Colonic mucosa (tissue), 4 donors: ENCODE measurements at regions not wholly inside any gene's neighbourhood (a gene's known extent, or its start where the extent isn't known, plus 50 kb on each side); places are given as distances from the start of the nearest gene placed in this dataset.

ENCODE experiments used
- DNase-seq: peaks from one replicate; pipeline ENCODE4 v3.0.0-alpha.2; 2020
- H3K27ac ChIP-seq: fragments of 200-600 bp; one replicate; pipeline ENCODE4 v1.8.0; 2021
- H3K27me3 ChIP-seq: fragments of 200-600 bp; one replicate; pipeline ENCODE4 v1.8.0; 2021
- H3K36me3 ChIP-seq: fragments of 200-600 bp; one replicate; pipeline ENCODE4 v1.8.0; 2021
- H3K4me1 ChIP-seq: fragments of 200-600 bp; one replicate; pipeline ENCODE4 v1.8.0; 2021; ENCODE audit warnings: mild to moderate bottlenecking
- H3K4me3 ChIP-seq: fragments of 200-600 bp; one replicate; pipeline ENCODE4 v1.8.0; 2021
- H3K9ac ChIP-seq, 2 donors: one replicate each; pipeline ENCODE4 v1.7.0; 2013; ENCODE audit warnings: control low read depth in 2 of 2, low read depth in 2 of 2, low read length in 2 of 2
- H3K9me3 ChIP-seq: fragments of 200-600 bp; one replicate; pipeline ENCODE4 v1.8.0; 2021
- intact Hi-C: fragments of 100-400 bp; cut with DNase I; formaldehyde crosslinking; loops from one replicate; pipeline ENCODE4 v1.14.1; 2022
- TF ChIP-seq, protein P1 (sequence below): fragments of 200-600 bp; IDR thresholded peaks from one replicate; pipeline ENCODE4 v1.8.0; 2022; ENCODE audit warnings: antibody characterized with exemption, mild to moderate bottlenecking
- donor health status: healthy.
- donor health status: DM: no; HTN: no; CAD: no.
- donor health status: DM: no; HTN: no; CAD: no.

DNA sequence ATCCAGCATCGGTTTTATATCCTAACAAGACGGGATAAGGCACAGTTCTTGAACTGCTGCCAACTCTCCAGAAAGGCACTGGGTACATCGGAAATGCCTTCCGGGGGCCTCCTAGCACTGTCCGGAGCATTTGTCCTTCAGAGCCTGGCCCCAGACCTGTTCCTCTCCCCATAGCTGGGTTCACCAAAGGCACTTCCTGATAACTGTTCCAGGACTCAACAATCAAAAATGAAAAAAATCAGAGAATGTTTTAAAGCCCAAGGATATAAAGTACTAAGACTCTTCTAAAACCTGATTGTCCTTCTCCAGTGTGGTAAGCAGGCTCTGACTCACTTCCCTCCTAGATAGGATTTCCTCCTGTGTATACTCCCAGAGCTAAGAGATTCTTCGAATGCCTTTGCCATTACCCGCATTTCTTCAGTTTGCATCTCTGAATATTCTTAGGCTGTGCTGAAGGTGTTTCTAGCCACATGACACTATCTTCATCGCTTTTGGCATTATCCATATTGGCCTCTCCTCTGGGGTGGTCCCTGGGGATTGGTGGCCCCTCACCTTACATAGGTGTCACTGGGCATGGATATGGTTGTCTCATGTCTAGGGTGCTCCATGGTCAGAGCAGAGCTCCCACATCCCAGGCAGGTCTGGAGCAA is 112.9 kb downstream of the ZBTB18 start:
- Histone ChIP-seq H3K9ac (no peak overlapping the region), H3K36me3 (no peaks in the 10 kb centered on the region), H3K4me3 (no peak overlapping the region), H3K4me1 (no peaks in the 10 kb centered on the region), H3K27ac (no peak overlapping the region), H3K27me3 (no peaks in the 10 kb centered on the region), H3K9me3 (no peaks in the 10 kb centered on the region)
- intact Hi-C loops, result no loop called here
- TF ChIP-seq, protein P1, sequence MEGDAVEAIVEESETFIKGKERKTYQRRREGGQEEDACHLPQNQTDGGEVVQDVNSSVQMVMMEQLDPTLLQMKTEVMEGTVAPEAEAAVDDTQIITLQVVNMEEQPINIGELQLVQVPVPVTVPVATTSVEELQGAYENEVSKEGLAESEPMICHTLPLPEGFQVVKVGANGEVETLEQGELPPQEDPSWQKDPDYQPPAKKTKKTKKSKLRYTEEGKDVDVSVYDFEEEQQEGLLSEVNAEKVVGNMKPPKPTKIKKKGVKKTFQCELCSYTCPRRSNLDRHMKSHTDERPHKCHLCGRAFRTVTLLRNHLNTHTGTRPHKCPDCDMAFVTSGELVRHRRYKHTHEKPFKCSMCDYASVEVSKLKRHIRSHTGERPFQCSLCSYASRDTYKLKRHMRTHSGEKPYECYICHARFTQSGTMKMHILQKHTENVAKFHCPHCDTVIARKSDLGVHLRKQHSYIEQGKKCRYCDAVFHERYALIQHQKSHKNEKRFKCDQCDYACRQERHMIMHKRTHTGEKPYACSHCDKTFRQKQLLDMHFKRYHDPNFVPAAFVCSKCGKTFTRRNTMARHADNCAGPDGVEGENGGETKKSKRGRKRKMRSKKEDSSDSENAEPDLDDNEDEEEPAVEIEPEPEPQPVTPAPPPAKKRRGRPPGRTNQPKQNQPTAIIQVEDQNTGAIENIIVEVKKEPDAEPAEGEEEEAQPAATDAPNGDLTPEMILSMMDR, result no peak
- DNase-seq, result no peak

DNA sequence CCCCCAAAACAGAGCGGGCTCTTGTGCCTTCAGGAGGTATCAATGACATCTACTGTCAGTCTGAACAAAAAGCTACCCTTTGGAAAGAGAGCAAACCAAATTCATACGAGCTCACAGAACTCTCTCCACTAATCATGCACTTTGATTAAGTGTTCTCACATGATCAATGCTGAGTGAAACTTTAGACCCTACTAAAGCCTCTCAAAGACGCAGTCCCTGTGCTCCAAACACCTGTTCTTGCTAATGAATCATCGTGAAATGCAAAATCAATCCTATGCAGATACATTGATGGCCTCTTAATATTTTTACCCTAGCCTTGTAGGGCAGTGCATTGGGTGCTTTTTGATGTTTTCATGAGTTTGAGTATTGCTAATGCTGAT is 113.4 kb downstream of the ZBTB18 start:
- Histone ChIP-seq H3K9me3 (no peaks in the 10 kb centered on the region), H3K27me3 (no peaks in the 10 kb centered on the region), H3K4me1 (no peaks in the 10 kb centered on the region), H3K9ac (no peak overlapping the region), H3K4me3 (no peak overlapping the region), H3K36me3 (no peaks in the 10 kb centered on the region), H3K27ac (no peak overlapping the region)
- no peak for DNase-seq
- TF ChIP-seq, protein P1, result no peak
- intact Hi-C loops, result no loop called here

DNA sequence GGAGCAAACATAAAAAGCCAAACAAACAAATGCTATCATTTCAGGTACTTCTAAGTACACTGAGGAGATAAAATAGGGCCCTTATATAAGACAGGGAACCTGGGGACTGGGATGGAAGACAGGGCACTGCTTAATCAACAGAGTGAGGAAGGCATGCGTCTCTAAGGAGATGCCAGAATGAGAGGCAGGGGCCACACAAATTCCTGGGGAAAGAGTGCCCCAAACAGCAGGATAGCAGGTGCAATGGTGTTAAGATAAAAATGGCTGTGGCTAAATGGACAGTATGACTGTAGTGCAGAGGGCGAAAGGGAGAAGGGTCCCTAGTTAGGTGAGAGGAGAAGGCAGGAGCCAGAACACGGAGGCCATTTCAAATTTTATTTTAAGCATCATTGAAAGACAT is 113.9 kb downstream of the ZBTB18 start:
- H3K27me3 ChIP-seq, result no peaks in the 10 kb centered on the region
- TF ChIP-seq, protein P1, result no peak
- no peak overlapping the region for H3K9ac ChIP-seq
- intact Hi-C loops, result no loop called here
- no peak overlapping the region for H3K4me3 ChIP-seq
- DNase-seq, result no peak
- no peaks in the 10 kb centered on the region for H3K9me3 ChIP-seq
- H3K4me1 ChIP-seq, result no peaks in the 10 kb centered on the region
- no peak overlapping the region for H3K27ac ChIP-seq
- H3K36me3 ChIP-seq, result no peaks in the 10 kb centered on the region

DNA sequence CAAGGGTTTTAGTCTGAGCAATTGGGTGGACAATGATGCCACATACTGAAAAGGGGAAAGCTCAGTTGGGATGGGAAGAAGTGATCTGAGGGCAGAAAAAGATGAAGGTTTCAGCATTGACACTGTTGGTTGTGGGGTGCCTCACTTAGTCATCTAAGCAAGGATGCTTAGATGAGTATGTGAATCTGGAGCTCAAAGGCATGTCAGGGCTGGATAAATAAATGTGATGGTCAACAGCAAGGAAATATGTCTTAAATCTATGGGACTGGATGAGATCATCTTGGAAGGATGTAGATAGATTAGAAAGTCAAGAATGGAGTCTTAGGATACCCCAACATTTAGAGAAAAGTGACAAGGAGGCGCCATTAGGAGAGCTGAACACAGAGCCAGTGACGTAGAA is 114.6 kb downstream of the ZBTB18 start:
- Histone ChIP-seq H3K27ac (no peak overlapping the region), H3K4me1 (no peaks in the 10 kb centered on the region), H3K4me3 (no peak overlapping the region), H3K9me3 (no peaks in the 10 kb centered on the region), H3K36me3 (no peaks in the 10 kb centered on the region), H3K9ac (no peak overlapping the region), H3K27me3 (no peaks in the 10 kb centered on the region)
- intact Hi-C loops, result no loop called here
- no peak for DNase-seq
- TF ChIP-seq, protein P1, result no peak

DNA sequence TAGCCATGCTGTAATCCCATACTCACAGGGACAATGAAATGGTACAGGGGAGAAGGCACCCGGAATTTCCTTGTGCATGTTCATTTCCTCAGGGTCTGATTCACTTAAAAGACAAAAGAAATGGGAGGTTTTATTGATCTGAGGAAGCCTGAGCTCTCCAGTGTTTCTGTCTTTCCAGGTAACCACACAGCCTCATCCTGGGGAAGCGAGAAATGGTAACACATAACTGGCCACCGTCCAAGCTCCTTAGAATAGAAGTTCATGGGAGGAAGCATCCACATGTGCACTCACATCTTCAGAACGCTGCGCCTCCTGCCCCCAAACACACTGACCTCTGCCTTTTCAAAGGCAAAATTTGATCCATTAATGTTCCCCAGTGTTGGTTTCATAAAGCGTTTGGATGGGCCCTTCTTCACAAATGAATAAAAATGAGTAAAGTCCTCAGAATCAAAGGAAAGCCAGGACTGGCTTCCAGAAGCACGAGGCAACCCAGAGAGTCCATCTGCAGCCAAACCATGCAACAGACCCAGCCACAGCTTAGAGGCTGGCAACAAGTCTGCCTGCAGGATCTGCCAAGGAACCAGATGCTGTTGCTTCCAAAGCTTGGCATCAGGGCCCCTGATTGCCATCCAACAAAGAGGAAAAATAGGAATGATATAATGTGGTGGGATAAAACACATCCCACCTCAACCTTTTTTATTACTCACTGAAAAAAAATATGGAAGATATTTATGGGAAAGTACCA is 120.3 kb downstream of the ZBTB18 start:
- DNase-seq, result no peak
- TF ChIP-seq, protein P1, result no peak
- Histone ChIP-seq H3K4me3 (no peak overlapping the region), H3K4me1 (no peaks in the 10 kb centered on the region), H3K27ac (no peak overlapping the region), H3K9ac (no peak overlapping the region), H3K9me3 (no peaks in the 10 kb centered on the region), H3K36me3 (no peaks in the 10 kb centered on the region), H3K27me3 (no peaks in the 10 kb centered on the region)
- intact Hi-C loops, result no loop called here
